Ovary (tissue), 7 donors: ENCODE measurements at regions not wholly inside any gene's neighbourhood (a gene's known extent, or its start where the extent isn't known, plus 50 kb on each side); places are given as distances from the start of the nearest gene placed in this dataset.

Experiments used
- DNase-seq, 5 donors: peaks; one replicate each; pipeline ENCODE4 v3.0.0-alpha.2; 2019 to 2020
- H3K27ac ChIP-seq, 2 donors: fragments of 200-600 bp; one replicate each; pipeline versions ENCODE4 v1.5.1 to v1.8.0; 2019 to 2022
- H3K27me3 ChIP-seq: fragments of 200-600 bp; one replicate; pipeline ENCODE4 v1.8.0; 2022
- H3K36me3 ChIP-seq: fragments of 200-600 bp; sonication (generic); one replicate; pipeline ENCODE4 v1.5.1; 2019
- H3K4me1 ChIP-seq: one replicate; pipeline ENCODE4 v1.8.1; 2013; ENCODE audit warnings: mild to moderate bottlenecking, moderate library complexity; ENCODE audit not compliant: insufficient read depth
- H3K4me3 ChIP-seq: fragments of 200-600 bp; sonication (generic); one replicate; pipeline ENCODE4 v1.5.1; 2017
- H3K9me3 ChIP-seq, 2 donors: fragments of 200-600 bp in 1 of 2; sonication (generic) in 1 of 2; one replicate each; pipeline versions ENCODE4 v1.5.1 to v1.8.1; 2013 to 2019; ENCODE audit warnings: mild to moderate bottlenecking in 1 of 2, moderate library complexity in 1 of 2
- CTCF ChIP-seq, 3 donors: fragments of 450-650 bp in 2 of 3; fragments of 200-600 bp in 1 of 3; IDR thresholded peaks; one replicate each; pipeline versions ENCODE4 v1.5.1 to v1.8.0; 2016 to 2022; ENCODE audit warnings: antibody characterized with exemption in 3 of 3, mild to moderate bottlenecking in 1 of 3
- EP300 ChIP-seq: sonication (generic); formaldehyde crosslinking; IDR thresholded peaks from one replicate; pipeline ENCODE4 v1.6.1; 2017; ENCODE audit warnings: antibody characterized with exemption
- POLR2A ChIP-seq: fragments of 450-650 bp; IDR thresholded peaks from one replicate; pipeline ENCODE4 v1.6.1; 2017; ENCODE audit warnings: antibody characterized with exemption, mild to moderate bottlenecking, moderate library complexity
- WGBS, 3 donors: extraction: QIAGEN DNeasy Blood & Tissue Kit in 1 of 3; methylation state at CpG; one replicate each; pipeline versions ENCODE4 v1.1.5 to v1.1.7; 2013 to 2017; 5-methylcytosine and 5-hydroxymethylcytosine counted together
- intact Hi-C, 4 donors: fragments of 100-400 bp; cut with DNase I; formaldehyde crosslinking; loops; one replicate each; pipeline versions ENCODE4 v1.11.0 to v1.15.1; 2022 to 2023
- donor health status: DM: no; HTN: no; CAD: no; lungs with moderate emphysema.
- donor health status: DM: no; HTN: no; CAD: no.
- donor health status: Bipolar disorder and iron deficiency.
- donor health status: DM: no; HTN: no; CAD: no.
- donor health status: DM: yes; HTN: yes; CAD: no.

GRCh38 chr7:91455411-91455810, 191.2 kb downstream of the FZD1 start:
- H3K27ac ChIP-seq = no peak overlapping the region
- intact Hi-C loops = no loop called here
- H3K9me3 ChIP-seq = no peaks in the 10 kb centered on the region
- no peak for DNase-seq
- no peaks in the 10 kb centered on the region for H3K27me3 ChIP-seq
- H3K36me3 ChIP-seq = no peaks in the 10 kb centered on the region
- no peak overlapping the region for H3K4me3 ChIP-seq
- 88 to 92% (median 88%) methylated on average over 10 of the region's 10 CpGs for WGBS, 3 donors
- TF ChIP-seq POLR2A (no peak), CTCF (IDR thresholded peaks at IDR 0.05) (no peak), EP300 (no peak)
- no peaks in the 10 kb centered on the region for H3K4me1 ChIP-seq

- Histone ChIP-seq H3K27me3 (no peaks in the 10 kb centered on the region), H3K36me3 (no peaks in the 10 kb centered on the region), H3K4me1 (no peaks in the 10 kb centered on the region), H3K27ac (no peak overlapping the region), H3K4me3 (no peak overlapping the region), H3K9me3 (no peaks in the 10 kb centered on the region)
- 79 to 93% (median 87%) methylated on average over 1 of the region's 1 CpG for WGBS, 3 donors
- intact Hi-C loops = no loop called here
- DNase-seq = no peak
- no peak for TF ChIP-seq POLR2A
- TF ChIP-seq EP300 = no peak
- no peak for TF ChIP-seq CTCF (IDR thresholded peaks at IDR 0.05)
These were observed 193.0 kb downstream of the FZD1 start for GRCh38 chr7:91457208-91457607.

- DNase-seq = no peak
- intact Hi-C loops = no loop called here
- H3K4me1 ChIP-seq = no peaks in the 10 kb centered on the region
These were observed 195.3 kb downstream of the FZD1 start for GRCh38 chr7:91459539-91459938.

DNA sequence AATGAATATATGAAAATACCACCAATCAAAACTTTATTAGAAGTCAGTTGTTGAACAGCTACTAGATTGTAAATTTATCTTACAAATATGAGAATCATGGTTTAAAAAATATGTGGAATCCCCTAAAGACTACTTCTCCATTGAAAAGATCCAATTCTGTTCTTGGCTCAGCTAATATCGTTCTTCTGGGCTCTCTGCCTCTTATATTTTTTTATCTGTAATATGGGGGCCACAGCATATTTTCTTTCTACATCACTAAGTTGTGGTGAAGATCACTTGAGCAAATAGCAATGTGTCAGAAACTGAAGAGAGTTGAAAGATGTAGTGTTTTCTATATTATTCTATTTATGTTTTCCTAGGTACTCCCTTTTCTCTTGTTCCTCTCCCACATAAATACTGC, 198.1 kb downstream of the FZD1 start:
- 38 to 42% (median 39%) methylated on average over 1 of the region's 1 CpG for WGBS, 3 donors
- intact Hi-C loops = no loop called here
- DNase-seq = no peak

More at GRCh38 chr7:91459539-91459938, 195.3 kb downstream of the FZD1 start:
- WGBS, 3 donors = 93 to 99% (median 95%) methylated on average over 2 of the region's 2 CpGs
- Histone ChIP-seq H3K4me3 (no peak overlapping the region), H3K9me3 (no peaks in the 10 kb centered on the region), H3K36me3 (no peaks in the 10 kb centered on the region), H3K27ac (no peak overlapping the region), H3K27me3 (no peaks in the 10 kb centered on the region)
- no peak for TF ChIP-seq EP300
- no peak for TF ChIP-seq POLR2A

GRCh38 chr7:91463330-91463729, 199.1 kb downstream of the FZD1 start:
- Histone ChIP-seq H3K4me1 (no peaks in the 10 kb centered on the region), H3K27ac (no peak overlapping the region), H3K4me3 (no peak overlapping the region), H3K36me3 (no peaks in the 10 kb centered on the region), H3K27me3 (no peaks in the 10 kb centered on the region), H3K9me3 (no peaks in the 10 kb centered on the region)
- DNase-seq = no peak
- intact Hi-C loops = no loop called here
- TF ChIP-seq POLR2A = no peak
- no peak for TF ChIP-seq CTCF (IDR thresholded peaks at IDR 0.05)
- TF ChIP-seq EP300 = no peak
- 89 to 92% (median 91%) methylated on average over 15 of the region's 15 CpGs for WGBS, 3 donors

More for the DNA sequence above, 198.1 kb downstream of the FZD1 start:
- Histone ChIP-seq H3K9me3 (no peaks in the 10 kb centered on the region), H3K4me3 (no peak overlapping the region), H3K36me3 (no peaks in the 10 kb centered on the region), H3K27me3 (no peaks in the 10 kb centered on the region), H3K27ac (no peak overlapping the region), H3K4me1 (no peaks in the 10 kb centered on the region)
- TF ChIP-seq CTCF (IDR thresholded peaks at IDR 0.05) = no peak
- TF ChIP-seq EP300 = no peak
- no peak for TF ChIP-seq POLR2A
